ENCODE measurements at regions not wholly inside any gene's neighbourhood (a gene's known extent, or its start where the extent isn't known, plus 50 kb on each side); places are given as distances from the start of the nearest gene placed in this dataset.

GRCh38 chr5:24777392-24777791, 132.6 kb upstream of the CDH10 start:
- TF ChIP-seq POLR2A (IDR thresholded peaks at IDR 0.05; ENCODE audit: low read length) (no peak), GATA1 (IDR thresholded peaks at IDR 0.05; ENCODE audit: low read depth, low read length) (no peak)
- DNase-seq, result no peak

GRCh38 chr5:24773261-24773660, 128.5 kb upstream of the CDH10 start:
- TF ChIP-seq POLR2A (IDR thresholded peaks at IDR 0.05; ENCODE audit: low read length) (no peak), GATA1 (IDR thresholded peaks at IDR 0.05; ENCODE audit: low read depth, low read length) (no peak)
- no peak for DNase-seq

- DNase-seq, result no peak
Measured at GRCh38 chr5:24767086-24767485, 122.3 kb upstream of the CDH10 start.

GRCh38 chr5:24765219-24765618, 120.4 kb upstream of the CDH10 start:
- TF ChIP-seq POLR2A (IDR thresholded peaks at IDR 0.05; ENCODE audit: low read length), result no peak
- TF ChIP-seq GATA1 (IDR thresholded peaks at IDR 0.05; ENCODE audit: low read depth, low read length), result no peak
- DNase-seq, result no peak

More at GRCh38 chr5:24767086-24767485, 122.3 kb upstream of the CDH10 start:
- no peak for TF ChIP-seq GATA1 (IDR thresholded peaks at IDR 0.05; ENCODE audit: low read depth, low read length)
- no peak for TF ChIP-seq POLR2A (IDR thresholded peaks at IDR 0.05; ENCODE audit: low read length)

- no peak for DNase-seq
- no peak for TF ChIP-seq GATA1 (IDR thresholded peaks at IDR 0.05; ENCODE audit: low read depth, low read length)
- TF ChIP-seq POLR2A (IDR thresholded peaks at IDR 0.05; ENCODE audit: low read length), result no peak
Measured at GRCh38 chr5:24750355-24750754, 105.6 kb upstream of the CDH10 start.

- TF ChIP-seq GATA1 (IDR thresholded peaks at IDR 0.05; ENCODE audit: low read depth, low read length) (no peak), POLR2A (IDR thresholded peaks at IDR 0.05; ENCODE audit: low read length) (no peak)
- DNase-seq, result no peak
Measured at GRCh38 chr5:24749701-24750100, 104.9 kb upstream of the CDH10 start.

GRCh38 chr5:24747327-24747726, 102.5 kb upstream of the CDH10 start:
- TF ChIP-seq POLR2A (IDR thresholded peaks at IDR 0.05; ENCODE audit: low read length) (no peak), GATA1 (IDR thresholded peaks at IDR 0.05; ENCODE audit: low read depth, low read length) (no peak)
- no peak for DNase-seq

- DNase-seq, result no peak
Measured at GRCh38 chr5:24742334-24742733, 97.6 kb upstream of the CDH10 start.

GRCh38 chr5:24737163-24737562, 92.4 kb upstream of the CDH10 start:
- TF ChIP-seq POLR2A (IDR thresholded peaks at IDR 0.05; ENCODE audit: low read length), result no peak
- no peak for TF ChIP-seq GATA1 (IDR thresholded peaks at IDR 0.05; ENCODE audit: low read depth, low read length)
- no peak for DNase-seq

More at GRCh38 chr5:24742334-24742733, 97.6 kb upstream of the CDH10 start:
- no peak for TF ChIP-seq POLR2A (IDR thresholded peaks at IDR 0.05; ENCODE audit: low read length)
- no peak for TF ChIP-seq GATA1 (IDR thresholded peaks at IDR 0.05; ENCODE audit: low read depth, low read length)

- no peak for DNase-seq
- TF ChIP-seq POLR2A (IDR thresholded peaks at IDR 0.05; ENCODE audit: low read length), result no peak
- TF ChIP-seq GATA1 (IDR thresholded peaks at IDR 0.05; ENCODE audit: low read depth, low read length), result no peak
Measured at GRCh38 chr5:24735284-24735683, 90.5 kb upstream of the CDH10 start.

- no peak for DNase-seq
- TF ChIP-seq POLR2A (IDR thresholded peaks at IDR 0.05; ENCODE audit: low read length) (no peak), GATA1 (IDR thresholded peaks at IDR 0.05; ENCODE audit: low read depth, low read length) (no peak)
Measured at GRCh38 chr5:24732184-24732583, 87.4 kb upstream of the CDH10 start.

- no peak for DNase-seq
- TF ChIP-seq GATA1 (IDR thresholded peaks at IDR 0.05; ENCODE audit: low read depth, low read length) (no peak), POLR2A (IDR thresholded peaks at IDR 0.05; ENCODE audit: low read length) (no peak)
Measured at GRCh38 chr5:24720743-24721142, 76.0 kb upstream of the CDH10 start.

- DNase-seq, result no peak
- TF ChIP-seq POLR2A (IDR thresholded peaks at IDR 0.05; ENCODE audit: low read length) (no peak), GATA1 (IDR thresholded peaks at IDR 0.05; ENCODE audit: low read depth, low read length) (no peak)
Measured at GRCh38 chr5:24714746-24715145, 70.0 kb upstream of the CDH10 start.

GRCh38 chr5:24712947-24713346, 68.2 kb upstream of the CDH10 start:
- TF ChIP-seq GATA1 (IDR thresholded peaks at IDR 0.05; ENCODE audit: low read depth, low read length), result no peak
- no peak for TF ChIP-seq POLR2A (IDR thresholded peaks at IDR 0.05; ENCODE audit: low read length)
- DNase-seq, result no peak

GRCh38 chr5:24712047-24712446, 67.3 kb upstream of the CDH10 start:
- no peak for DNase-seq
- no peak for TF ChIP-seq POLR2A (IDR thresholded peaks at IDR 0.05; ENCODE audit: low read length)
- TF ChIP-seq GATA1 (IDR thresholded peaks at IDR 0.05; ENCODE audit: low read depth, low read length), result no peak

- no peak for DNase-seq
- TF ChIP-seq GATA1 (IDR thresholded peaks at IDR 0.05; ENCODE audit: low read depth, low read length) (no peak), POLR2A (IDR thresholded peaks at IDR 0.05; ENCODE audit: low read length) (no peak)
Measured at GRCh38 chr5:24703934-24704333, 59.2 kb upstream of the CDH10 start.

Data from erythroblast (primary cell).